ENCODE measurements at regions not wholly inside any gene's neighbourhood (a gene's known extent, or its start where the extent isn't known, plus 50 kb on each side); places are given as distances from the start of the nearest gene placed in this dataset.

GRCh38 chr1:88111816-88112215 is 572.3 kb upstream of the PKN2 start:
- no peak for TF ChIP-seq CTCF (IDR thresholded peaks at IDR 0.05; ENCODE audit: insufficient read depth, low read depth, low read length)
- TF ChIP-seq EZH2 (IDR thresholded peaks at IDR 0.05; ENCODE audit: insufficient read depth, low read length) = no peak
